Right kidney (tissue), 1 donor: ENCODE measurements at regions not wholly inside any gene's neighbourhood (a gene's known extent, or its start where the extent isn't known, plus 50 kb on each side); places are given as distances from the start of the nearest gene placed in this dataset.
"Not testable (repeated sequence)": the region's sequence is repeated elsewhere in the genome, so short reads cannot be mapped to it uniquely, and the experiment has no call there.

Experiments
- DNase-seq: peaks from one replicate; pipeline ENCODE4 v3.0.0-alpha.2; 2016

- DNase-seq: no peak
These were observed 218.7 kb upstream of the PELI2 start for GRCh38 chr14:55899531-55899930.

GRCh38 chr14:55900749-55901148 lies 217.5 kb upstream of the PELI2 start:
- DNase-seq: no peak

- DNase-seq: no peak
These were observed 216.9 kb upstream of the PELI2 start for GRCh38 chr14:55901291-55901690.

- no peak for DNase-seq
These were observed 216.0 kb upstream of the PELI2 start for GRCh38 chr14:55902241-55902640.

- no peak for DNase-seq
These were observed 214.1 kb upstream of the PELI2 start for GRCh38 chr14:55904086-55904485.

- no peak for DNase-seq
These were observed 210.1 kb upstream of the PELI2 start for GRCh38 chr14:55908106-55908505.

- DNase-seq: no peak
These were observed 208.3 kb upstream of the PELI2 start for GRCh38 chr14:55909879-55910278.

- DNase-seq: no peak
These were observed 207.5 kb upstream of the PELI2 start for GRCh38 chr14:55910601-55911243.

GRCh38 chr14:55911776-55912175 lies 206.4 kb upstream of the PELI2 start:
- no peak for DNase-seq

- DNase-seq: no peak
These were observed 205.9 kb upstream of the PELI2 start for GRCh38 chr14:55912344-55912743.

GRCh38 chr14:55913324-55914025 lies 204.7 kb upstream of the PELI2 start:
- no peak for DNase-seq

GRCh38 chr14:55914771-55915170 lies 203.4 kb upstream of the PELI2 start:
- no peak for DNase-seq

- DNase-seq: no peak
These were observed 202.8 kb upstream of the PELI2 start for GRCh38 chr14:55915456-55915855.

- not testable (repeated sequence) for DNase-seq
These were observed 198.4 kb upstream of the PELI2 start for GRCh38 chr14:55919800-55920199.

- DNase-seq: no peak
These were observed 196.7 kb upstream of the PELI2 start for GRCh38 chr14:55921511-55921910.

- DNase-seq: no peak
These were observed 192.2 kb upstream of the PELI2 start for GRCh38 chr14:55926007-55926406.

GRCh38 chr14:55927028-55927427 lies 191.2 kb upstream of the PELI2 start:
- no peak for DNase-seq

- DNase-seq: no peak
These were observed 189.9 kb upstream of the PELI2 start for GRCh38 chr14:55928276-55928675.

GRCh38 chr14:55929136-55929535 lies 189.1 kb upstream of the PELI2 start:
- no peak for DNase-seq

GRCh38 chr14:55930016-55930784 lies 188.0 kb upstream of the PELI2 start:
- DNase-seq: no peak

- DNase-seq: no peak
These were observed 181.5 kb upstream of the PELI2 start for GRCh38 chr14:55936691-55937090.

GRCh38 chr14:55938249-55938791 lies 179.9 kb upstream of the PELI2 start:
- DNase-seq: no peak

GRCh38 chr14:55942076-55942654 lies 176.0 kb upstream of the PELI2 start:
- DNase-seq: no peak
